ENCODE measurements at regions not wholly inside any gene's neighbourhood (a gene's known extent, or its start where the extent isn't known, plus 50 kb on each side); places are given as distances from the start of the nearest gene placed in this dataset.

DNA sequence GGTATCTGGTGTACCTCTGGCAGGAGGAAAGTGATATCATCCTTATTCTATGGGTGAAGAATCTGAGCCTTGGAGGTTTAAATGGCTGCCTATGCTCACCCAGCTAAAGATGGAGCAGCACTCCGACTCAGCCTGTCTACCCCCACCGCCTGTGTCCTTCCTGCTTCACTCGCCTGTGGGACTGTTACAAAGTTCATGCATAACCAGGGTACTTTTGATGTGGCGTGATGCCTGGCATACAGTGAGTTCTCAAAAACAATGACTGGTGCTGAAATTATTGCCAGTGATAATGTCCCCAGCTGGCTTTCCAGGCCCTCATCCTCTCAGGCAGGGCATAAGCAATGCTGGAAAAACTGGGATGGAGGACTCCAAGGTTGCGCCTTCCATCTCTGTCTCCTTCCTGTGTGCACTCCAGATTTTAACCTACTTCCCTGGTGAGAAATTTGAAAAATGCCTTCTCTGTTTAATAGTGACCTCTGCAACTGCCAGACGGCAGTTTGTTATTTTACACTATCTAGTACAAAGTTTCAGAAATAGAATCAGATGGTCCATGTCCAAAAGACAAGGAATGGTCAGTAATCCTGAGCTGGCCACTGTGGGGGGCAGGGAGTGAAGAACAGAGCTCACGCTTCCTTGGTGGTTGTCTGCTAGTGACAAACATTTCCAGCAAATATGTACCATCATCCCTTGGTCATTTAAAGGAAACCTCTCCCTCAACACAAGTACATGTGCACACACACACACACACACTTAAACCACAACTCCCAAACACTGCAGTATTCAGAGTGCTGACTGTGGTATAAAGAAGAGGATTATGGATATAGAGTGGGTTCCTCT lies 86.5 kb upstream of the NMNAT3 start:
- Histone ChIP-seq H2BK15ac (ENCODE audit: low read depth, poor library complexity, severe bottlenecking) (no peak overlapping the region), H2BK12ac (ENCODE audit: low read length in 2 of 2) (no peak overlapping the region), H3K18ac (ENCODE audit: low read depth in 1 of 2, low read length in 2 of 2) (peak overlapping the region; percentile 30 to 34), H3K4me3 (ENCODE audit: insufficient read depth in 1 of 2, low read depth in 1 of 2, low read length in 2 of 2) (no peak overlapping the region), H2BK5ac (ENCODE audit: low read depth, low read length, poor library complexity, severe bottlenecking) (peak overlapping the region; percentile 39), H2AK5ac (ENCODE audit: low read length, severe bottlenecking) (peak overlapping the region; percentile 78), H4K8ac (ENCODE audit: low read length) (no peak overlapping the region), H3K9me3 (ENCODE audit: control insufficient read depth, low read length) (no peaks in the 10 kb centered on the region), H3K79me1 (replicated peaks; ENCODE audit: low read length, poor library complexity, severe bottlenecking) (no peaks in the 10 kb centered on the region), H3K14ac (ENCODE audit: low read length in 2 of 2) (no peak overlapping the region), H3K4ac (ENCODE audit: low read depth in 1 of 2, low read length in 2 of 2) (no peak overlapping the region), H3K4me1 (ENCODE audit: control insufficient read depth, insufficient read depth, low read depth, low read length) (peaks cover 22% of the 10 kb centered on the region), H4K91ac (ENCODE audit: low read length) (no peak overlapping the region), H2BK120ac (ENCODE audit: low read depth, low read length) (no peak overlapping the region), H3K4me2 (ENCODE audit: low read length, poor library complexity, severe bottlenecking) (no peak overlapping the region), H3K9ac (ENCODE audit: low read length) (no peak overlapping the region), H2AFZ (ENCODE audit: low read depth, low read length) (no peak overlapping the region), H3K27ac (ENCODE audit: low read length, poor library complexity, severe bottlenecking) (peak overlapping the region; percentile 78), H3K36me3 (ENCODE audit: control insufficient read depth in 1 of 2, insufficient read depth in 2 of 2, low read depth in 1 of 2, low read length in 2 of 2) (no peaks in the 10 kb centered on the region), H3K27me3 (ENCODE audit: control insufficient read depth in 1 of 2, insufficient read depth in 1 of 2, low read length in 2 of 2) (peaks cover 0 to 45% of the 10 kb centered on the region in 2 experiments), H3K23ac (ENCODE audit: low read length in 2 of 2) (no peak overlapping the region)
- DNase-seq = peak; percentile 34
- WGBS = 53% methylated on average over 4 of the region's 7 CpGs

DNA sequence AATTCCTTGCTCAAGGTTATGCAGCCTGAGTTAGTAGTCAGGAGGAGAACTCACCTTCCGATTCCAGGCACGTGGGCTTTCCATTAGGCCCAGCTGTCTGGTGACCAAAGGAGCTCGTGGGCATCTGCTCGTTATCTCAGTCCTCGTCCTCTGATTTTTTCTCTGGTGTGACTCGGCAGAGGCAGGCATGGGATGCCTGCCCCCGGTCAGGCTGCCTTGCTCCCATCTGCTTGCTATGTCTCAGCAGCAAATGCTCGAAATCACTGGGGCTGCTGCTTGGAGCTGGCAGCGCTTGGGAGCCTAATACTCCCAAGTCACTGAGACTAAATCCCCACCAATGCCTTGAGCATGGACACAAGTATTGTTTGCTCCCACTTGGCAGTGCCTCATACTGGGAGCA lies 84.5 kb upstream of the NMNAT3 start:
- 71% methylated on average over 9 of the region's 9 CpGs for WGBS
- no peak overlapping the region for H3K18ac ChIP-seq (ENCODE audit: low read depth in 1 of 2, low read length in 2 of 2)

DNA sequence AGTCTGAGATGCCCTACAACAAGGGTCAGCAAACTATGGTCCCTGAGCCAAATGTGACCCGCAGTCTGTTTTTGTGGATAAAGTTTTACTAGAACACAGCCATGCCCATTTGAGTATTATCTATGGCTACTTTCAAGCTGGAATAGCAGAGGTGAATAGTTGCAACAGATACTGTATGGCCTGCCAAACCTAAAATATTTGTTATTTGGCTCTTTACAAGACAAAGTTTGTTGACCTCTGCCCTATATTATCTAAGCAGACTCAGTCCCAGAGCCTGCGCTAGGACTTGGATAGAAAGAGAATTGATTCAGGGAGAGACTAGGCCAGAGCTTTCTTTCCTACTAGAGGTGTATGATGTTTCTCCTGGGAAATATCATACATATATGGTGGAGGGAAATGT lies 81.7 kb upstream of the NMNAT3 start:
- no peak overlapping the region for H3K4me2 ChIP-seq (ENCODE audit: low read length, poor library complexity, severe bottlenecking)
- no peak overlapping the region for H2BK120ac ChIP-seq (ENCODE audit: low read depth, low read length)
- no peak overlapping the region for H3K4me3 ChIP-seq (ENCODE audit: insufficient read depth in 1 of 2, low read depth in 1 of 2, low read length in 2 of 2)
- no peak overlapping the region for H2AFZ ChIP-seq (ENCODE audit: low read depth, low read length)
- H3K14ac ChIP-seq (ENCODE audit: low read length in 2 of 2) = no peak overlapping the region
- H4K91ac ChIP-seq (ENCODE audit: low read length) = no peak overlapping the region
- H2BK15ac ChIP-seq (ENCODE audit: low read depth, poor library complexity, severe bottlenecking) = no peak overlapping the region
- peak overlapping the region; percentile 87 for H3K27ac ChIP-seq (ENCODE audit: low read length, poor library complexity, severe bottlenecking)
- H2BK12ac ChIP-seq (ENCODE audit: low read length in 2 of 2) = peak overlapping the region in 1 of 2 experiments; percentile 28
- no peak overlapping the region for H3K9ac ChIP-seq (ENCODE audit: low read length)
- WGBS = 71% methylated on average over 2 of the region's 2 CpGs
- peaks cover 0 to 18% of the 10 kb centered on the region in 2 experiments for H3K27me3 ChIP-seq (ENCODE audit: control insufficient read depth in 1 of 2, insufficient read depth in 1 of 2, low read length in 2 of 2)
- H3K9me3 ChIP-seq (ENCODE audit: control insufficient read depth, low read length) = no peaks in the 10 kb centered on the region
- H3K36me3 ChIP-seq (ENCODE audit: control insufficient read depth in 1 of 2, insufficient read depth in 2 of 2, low read depth in 1 of 2, low read length in 2 of 2) = no peaks in the 10 kb centered on the region
- H2BK5ac ChIP-seq (ENCODE audit: low read depth, low read length, poor library complexity, severe bottlenecking) = peak overlapping the region; percentile 95
- H3K79me1 ChIP-seq (replicated peaks; ENCODE audit: low read length, poor library complexity, severe bottlenecking) = no peaks in the 10 kb centered on the region
- DNase-seq = no peak
- no peak overlapping the region for H3K4ac ChIP-seq (ENCODE audit: low read depth in 1 of 2, low read length in 2 of 2)
- peak overlapping the region in 1 of 2 experiments; percentile 60 for H3K18ac ChIP-seq (ENCODE audit: low read depth in 1 of 2, low read length in 2 of 2)
- H3K4me1 ChIP-seq (ENCODE audit: control insufficient read depth, insufficient read depth, low read depth, low read length) = peaks cover 16% of the 10 kb centered on the region
- H3K23ac ChIP-seq (ENCODE audit: low read length in 2 of 2) = no peak overlapping the region
- no peak overlapping the region for H4K8ac ChIP-seq (ENCODE audit: low read length)
- H2AK5ac ChIP-seq (ENCODE audit: low read length, severe bottlenecking) = peak overlapping the region; percentile 97

More for the DNA sequence above, 84.5 kb upstream of the NMNAT3 start:
- Histone ChIP-seq H3K79me1 (replicated peaks; ENCODE audit: low read length, poor library complexity, severe bottlenecking) (no peaks in the 10 kb centered on the region), H3K36me3 (ENCODE audit: control insufficient read depth in 1 of 2, insufficient read depth in 2 of 2, low read depth in 1 of 2, low read length in 2 of 2) (no peaks in the 10 kb centered on the region), H3K27ac (ENCODE audit: low read length, poor library complexity, severe bottlenecking) (no peak overlapping the region), H2BK15ac (ENCODE audit: low read depth, poor library complexity, severe bottlenecking) (peak overlapping the region; percentile 19), H2BK12ac (ENCODE audit: low read length in 2 of 2) (no peak overlapping the region), H4K8ac (ENCODE audit: low read length) (no peak overlapping the region), H2AK5ac (ENCODE audit: low read length, severe bottlenecking) (peak overlapping the region; percentile 62), H4K91ac (ENCODE audit: low read length) (no peak overlapping the region), H2BK120ac (ENCODE audit: low read depth, low read length) (no peak overlapping the region), H3K4me2 (ENCODE audit: low read length, poor library complexity, severe bottlenecking) (no peak overlapping the region), H2BK5ac (ENCODE audit: low read depth, low read length, poor library complexity, severe bottlenecking) (no peak overlapping the region), H3K27me3 (ENCODE audit: control insufficient read depth in 1 of 2, insufficient read depth in 1 of 2, low read length in 2 of 2) (peaks cover 0 to 30% of the 10 kb centered on the region in 2 experiments), H3K14ac (ENCODE audit: low read length in 2 of 2) (no peak overlapping the region), H3K4me3 (ENCODE audit: insufficient read depth in 1 of 2, low read depth in 1 of 2, low read length in 2 of 2) (no peak overlapping the region), H3K9ac (ENCODE audit: low read length) (no peak overlapping the region), H3K4ac (ENCODE audit: low read depth in 1 of 2, low read length in 2 of 2) (no peak overlapping the region), H3K9me3 (ENCODE audit: control insufficient read depth, low read length) (no peaks in the 10 kb centered on the region), H2AFZ (ENCODE audit: low read depth, low read length) (no peak overlapping the region), H3K4me1 (ENCODE audit: control insufficient read depth, insufficient read depth, low read depth, low read length) (peaks cover 24% of the 10 kb centered on the region), H3K23ac (ENCODE audit: low read length in 2 of 2) (no peak overlapping the region)
- no peak for DNase-seq

DNA sequence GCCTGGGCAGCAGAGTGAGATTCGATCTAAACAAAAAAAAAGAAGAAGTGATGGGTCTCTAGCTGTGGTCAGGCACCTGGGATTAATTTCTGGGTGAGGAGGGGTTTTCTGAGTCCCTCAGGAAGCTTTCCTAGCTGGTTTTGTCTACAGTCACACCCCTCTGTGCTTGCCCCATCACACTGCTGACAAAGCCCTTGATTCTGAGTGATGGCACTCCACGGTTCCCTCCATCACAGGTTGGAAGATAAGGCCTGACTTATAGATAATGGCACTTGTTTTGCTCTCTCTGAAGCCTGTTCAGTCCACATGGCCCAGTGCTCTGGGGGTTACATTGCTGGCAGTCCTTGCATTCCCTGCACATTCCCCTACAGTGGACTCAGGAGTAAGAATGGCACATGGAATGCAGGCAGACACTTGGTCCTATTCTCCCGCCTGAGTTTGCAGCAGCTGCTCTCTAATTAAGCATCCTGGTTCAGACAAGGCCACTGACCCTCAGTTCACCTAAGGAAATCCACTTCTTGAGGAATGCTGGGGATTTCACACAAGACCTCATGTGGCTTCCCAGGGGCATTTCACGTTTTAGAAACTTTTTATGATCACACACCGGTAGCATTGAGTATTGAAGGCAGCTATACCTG lies 81.0 kb upstream of the NMNAT3 start:
- WGBS = 34% methylated on average over 5 of the region's 5 CpGs
- Histone ChIP-seq H2BK5ac (ENCODE audit: low read depth, low read length, poor library complexity, severe bottlenecking) (peak overlapping the region; percentile 95), H3K4ac (ENCODE audit: low read depth in 1 of 2, low read length in 2 of 2) (no peak overlapping the region), H3K18ac (ENCODE audit: low read depth in 1 of 2, low read length in 2 of 2) (no peak overlapping the region), H3K14ac (ENCODE audit: low read length in 2 of 2) (no peak overlapping the region), H3K4me3 (ENCODE audit: insufficient read depth in 1 of 2, low read depth in 1 of 2, low read length in 2 of 2) (no peak overlapping the region), H2BK120ac (ENCODE audit: low read depth, low read length) (no peak overlapping the region), H3K36me3 (ENCODE audit: control insufficient read depth in 1 of 2, insufficient read depth in 2 of 2, low read depth in 1 of 2, low read length in 2 of 2) (no peaks in the 10 kb centered on the region), H2BK12ac (ENCODE audit: low read length in 2 of 2) (peak overlapping the region in 1 of 2 experiments; percentile 28), H2AK5ac (ENCODE audit: low read length, severe bottlenecking) (peak overlapping the region; percentile 97), H3K4me1 (ENCODE audit: control insufficient read depth, insufficient read depth, low read depth, low read length) (peaks cover 10% of the 10 kb centered on the region), H4K91ac (ENCODE audit: low read length) (peak overlapping the region; percentile 28), H3K79me1 (replicated peaks; ENCODE audit: low read length, poor library complexity, severe bottlenecking) (no peaks in the 10 kb centered on the region), H3K27me3 (ENCODE audit: control insufficient read depth in 1 of 2, insufficient read depth in 1 of 2, low read length in 2 of 2) (peaks cover 0 to 18% of the 10 kb centered on the region in 2 experiments), H3K9me3 (ENCODE audit: control insufficient read depth, low read length) (no peaks in the 10 kb centered on the region), H3K27ac (ENCODE audit: low read length, poor library complexity, severe bottlenecking) (peak overlapping the region; percentile 91), H3K4me2 (ENCODE audit: low read length, poor library complexity, severe bottlenecking) (no peak overlapping the region), H3K23ac (ENCODE audit: low read length in 2 of 2) (no peak overlapping the region), H3K9ac (ENCODE audit: low read length) (no peak overlapping the region), H4K8ac (ENCODE audit: low read length) (no peak overlapping the region), H2AFZ (ENCODE audit: low read depth, low read length) (no peak overlapping the region), H2BK15ac (ENCODE audit: low read depth, poor library complexity, severe bottlenecking) (no peak overlapping the region)
- DNase-seq = peak; percentile 48

Measured in mesenchymal stem cell (in vitro differentiated cells and primary cell).